ENCODE measurements at regions not wholly inside any gene's neighbourhood (a gene's known extent, or its start where the extent isn't known, plus 50 kb on each side); places are given as distances from the start of the nearest gene placed in this dataset.

- no peak for DNase-seq (ENCODE audit: low read depth, low spot score)
- TF ChIP-seq JUN (IDR thresholded peaks at IDR 0.05; ENCODE audit: borderline replicate concordance, insufficient read depth, insufficient read length, low read depth), result no peak
- no peak for TF ChIP-seq GATA2 (IDR thresholded peaks at IDR 0.05; ENCODE audit: insufficient read depth, insufficient read length, low read depth, low read length)
- TF ChIP-seq POLR2A (IDR thresholded peaks at IDR 0.05; ENCODE audit: low read depth, low read length), result no peak
- no peak for TF ChIP-seq CTCF (IDR thresholded peaks at IDR 0.05; ENCODE audit: extremely low read depth in 1 of 2, insufficient read depth in 1 of 2, low read depth in 1 of 2, low read length in 2 of 2)
- no peak for TF ChIP-seq MAX (IDR thresholded peaks at IDR 0.05; ENCODE audit: insufficient read depth, insufficient read length)
- Histone ChIP-seq H3K9me3 (replicated peaks; ENCODE audit: control insufficient read depth, insufficient read depth, low read length) (peaks cover 4% of the 10 kb centered on the region), H3K79me2 (ENCODE audit: control insufficient read depth, insufficient read depth, low read length) (no peaks in the 10 kb centered on the region), H3K27ac (ENCODE audit: insufficient read depth, low read depth, low read length) (no peak overlapping the region), H3K4me1 (ENCODE audit: control insufficient read depth, extremely low read depth, insufficient read depth, low read length) (no peaks in the 10 kb centered on the region), H2AFZ (ENCODE audit: low read depth, low read length) (no peak overlapping the region), H3K4me3 (replicated peaks in 1 of 3; ENCODE audit: insufficient read depth in 1 of 3, low read depth in 1 of 3, low read length in 3 of 3) (no peak overlapping the region), H3K9me1 (replicated peaks; ENCODE audit: control insufficient read depth, extremely low read depth, insufficient read depth, low read length) (no peaks in the 10 kb centered on the region), H3K4me2 (ENCODE audit: insufficient read depth, low read length) (no peak overlapping the region), H3K9ac (replicated peaks; ENCODE audit: extremely low read depth, insufficient read depth, low read length) (no peak overlapping the region), H3K36me3 (ENCODE audit: control insufficient read depth in 2 of 2, extremely low read depth in 1 of 2, insufficient read depth in 2 of 2, low read length in 2 of 2) (no peaks in the 10 kb centered on the region), H4K20me1 (replicated peaks; ENCODE audit: control insufficient read depth, extremely low read depth, insufficient read depth, low read length) (no peaks in the 10 kb centered on the region), H3K27me3 (ENCODE audit: control insufficient read depth in 2 of 2, insufficient read depth in 2 of 2, low read length in 2 of 2) (no peaks in the 10 kb centered on the region)
- POLR2A ChIA-PET, result no interaction called here
- no TSS peak for BruUV-seq (replicated peaks)
- no peak for FAIRE-seq
- dilution Hi-C loops (cut with MboI; ENCODE audit: extremely low pct_ligation_motif_present, low sequenced_read_pairs), result no loop called here
- CTCF ChIA-PET, result no interaction called here
- intact Hi-C loops (cut with micrococcal nuclease), result no loop called here
These were observed 143.4 kb upstream of the CHRM3 start for GRCh38 chr1:239243006-239243405.

GRCh38 chr1:239242404-239242803 is 144.0 kb upstream of the CHRM3 start:
- H4K20me1 ChIP-seq (replicated peaks; ENCODE audit: control insufficient read depth, extremely low read depth, insufficient read depth, low read length), result no peaks in the 10 kb centered on the region
- dilution Hi-C loops (cut with MboI; ENCODE audit: extremely low pct_ligation_motif_present, low sequenced_read_pairs), result no loop called here
- no peaks in the 10 kb centered on the region for H3K79me2 ChIP-seq (ENCODE audit: control insufficient read depth, insufficient read depth, low read length)
- no peak for FAIRE-seq
- no peaks in the 10 kb centered on the region for H3K36me3 ChIP-seq (ENCODE audit: control insufficient read depth in 2 of 2, extremely low read depth in 1 of 2, insufficient read depth in 2 of 2, low read length in 2 of 2)
- no peak overlapping the region for H3K27ac ChIP-seq (ENCODE audit: insufficient read depth, low read depth, low read length)
- intact Hi-C loops (cut with micrococcal nuclease), result no loop called here
- BruUV-seq (replicated peaks), result no TSS peak
- ChIA-PET CTCF (no interaction called here), POLR2A (no interaction called here)
- H3K4me2 ChIP-seq (ENCODE audit: insufficient read depth, low read length), result no peak overlapping the region
- no peaks in the 10 kb centered on the region for H3K9me1 ChIP-seq (replicated peaks; ENCODE audit: control insufficient read depth, extremely low read depth, insufficient read depth, low read length)
- no peak for DNase-seq (ENCODE audit: low read depth, low spot score)
- H3K27me3 ChIP-seq (ENCODE audit: control insufficient read depth in 2 of 2, insufficient read depth in 2 of 2, low read length in 2 of 2), result no peaks in the 10 kb centered on the region
- H3K9ac ChIP-seq (replicated peaks; ENCODE audit: extremely low read depth, insufficient read depth, low read length), result no peak overlapping the region
- H3K4me1 ChIP-seq (ENCODE audit: control insufficient read depth, extremely low read depth, insufficient read depth, low read length), result no peaks in the 10 kb centered on the region
- TF ChIP-seq CTCF (IDR thresholded peaks at IDR 0.05; ENCODE audit: extremely low read depth in 1 of 2, insufficient read depth in 1 of 2, low read depth in 1 of 2, low read length in 2 of 2), result no peak
- no peak for TF ChIP-seq MYC (IDR thresholded peaks at IDR 0.05; ENCODE audit: low read depth, low read length)
- H3K9me3 ChIP-seq (replicated peaks; ENCODE audit: control insufficient read depth, insufficient read depth, low read length), result peaks cover 4% of the 10 kb centered on the region
- no peak overlapping the region for H3K4me3 ChIP-seq (replicated peaks in 1 of 3; ENCODE audit: insufficient read depth in 1 of 3, low read depth in 1 of 3, low read length in 3 of 3)
- no peak overlapping the region for H2AFZ ChIP-seq (ENCODE audit: low read depth, low read length)

Data from endothelial cell of umbilical vein (primary cell).